ENCODE measurements at regions not wholly inside any gene's neighbourhood (a gene's known extent, or its start where the extent isn't known, plus 50 kb on each side); places are given as distances from the start of the nearest gene placed in this dataset.

DNA sequence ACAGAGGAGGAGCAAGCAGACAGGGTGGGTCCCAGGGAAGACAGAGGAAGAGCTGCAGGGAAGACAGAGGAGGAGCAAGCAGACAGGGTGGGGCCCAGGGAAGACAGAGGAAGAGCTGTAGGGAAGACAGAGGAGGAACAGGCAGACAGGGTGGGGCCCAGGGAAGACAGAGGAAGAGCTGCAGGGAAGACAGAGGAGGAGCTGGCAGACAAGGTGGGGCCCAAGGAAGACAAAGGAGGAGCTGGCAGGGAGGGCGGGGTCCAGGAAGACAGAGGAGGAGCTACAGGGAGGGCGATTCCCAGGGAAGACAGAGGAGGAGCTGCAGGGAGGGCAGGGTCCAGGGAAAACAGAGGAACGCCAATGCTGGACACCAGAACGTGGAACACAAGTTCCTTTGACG is 66.5 kb downstream of the PLXNA1 start:
- no peak for DNase-seq

- no peak for DNase-seq
Measured at GRCh38 chr3:127050733-127051132, 67.8 kb downstream of the PLXNA1 start.

GRCh38 chr3:127052121-127052561 is 69.2 kb downstream of the PLXNA1 start:
- no peak for DNase-seq

GRCh38 chr3:127053026-127053425 is 70.1 kb downstream of the PLXNA1 start:
- DNase-seq, result no peak

DNA sequence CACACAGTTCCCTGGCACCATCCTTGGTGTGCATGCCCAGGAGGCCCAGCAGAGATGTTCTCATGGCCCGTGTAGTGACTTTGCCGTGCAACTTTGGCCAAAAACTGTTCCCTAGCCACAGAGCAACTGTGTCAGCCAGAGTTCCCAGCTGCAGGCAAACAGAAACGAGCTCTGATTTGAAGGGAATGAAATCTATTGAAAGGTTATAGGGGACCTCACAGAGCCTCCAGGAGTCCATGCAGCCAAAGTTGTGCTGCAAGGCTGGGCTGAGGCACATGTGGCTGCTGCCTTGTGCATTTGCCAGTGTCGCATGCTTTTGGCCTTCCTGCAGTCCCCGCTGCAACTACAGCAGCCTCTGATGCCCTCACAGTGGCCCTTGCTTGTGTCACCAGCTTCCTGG is 70.5 kb downstream of the PLXNA1 start:
- no peak for DNase-seq

DNA sequence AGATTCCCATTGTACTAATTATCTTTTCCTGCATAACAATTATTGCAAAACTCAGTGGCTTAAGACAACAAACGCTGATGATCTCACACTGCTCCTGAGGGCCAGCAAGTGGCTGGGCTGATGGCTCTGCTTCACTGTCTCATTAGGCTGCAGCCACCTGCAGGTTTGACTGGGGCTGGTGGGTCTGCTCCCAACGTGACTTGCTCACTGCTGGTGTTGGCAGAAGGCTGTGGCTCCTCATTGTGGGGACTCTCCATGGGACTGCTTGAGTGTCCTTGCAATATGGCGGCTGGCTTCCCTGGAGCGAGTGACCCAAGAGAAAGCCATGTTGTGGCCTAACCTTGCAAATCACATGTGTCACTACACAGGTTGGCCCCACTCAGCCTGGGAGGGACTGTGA is 71.1 kb downstream of the PLXNA1 start:
- DNase-seq, result no peak

DNA sequence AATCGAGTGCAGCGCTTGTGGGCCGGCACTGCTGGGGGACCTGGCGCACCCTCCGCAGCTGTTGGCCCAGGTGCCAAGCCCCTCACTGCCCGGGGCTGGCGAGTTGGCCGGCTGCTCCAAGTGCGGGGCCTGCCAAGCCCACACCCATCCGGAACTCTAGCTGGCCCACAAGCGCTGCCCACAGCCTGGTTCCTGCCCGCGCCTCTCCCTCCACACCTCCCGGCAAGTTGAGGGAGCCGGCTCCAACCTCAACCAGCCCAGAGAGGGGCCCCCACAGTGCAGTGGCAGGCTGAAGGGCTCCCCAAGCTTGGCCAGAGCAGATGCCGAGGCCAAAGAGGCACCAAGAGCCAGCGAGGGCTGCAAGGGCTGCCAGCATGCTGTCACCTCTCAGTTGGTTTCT is 73.4 kb downstream of the PLXNA1 start:
- DNase-seq, result no peak

DNA sequence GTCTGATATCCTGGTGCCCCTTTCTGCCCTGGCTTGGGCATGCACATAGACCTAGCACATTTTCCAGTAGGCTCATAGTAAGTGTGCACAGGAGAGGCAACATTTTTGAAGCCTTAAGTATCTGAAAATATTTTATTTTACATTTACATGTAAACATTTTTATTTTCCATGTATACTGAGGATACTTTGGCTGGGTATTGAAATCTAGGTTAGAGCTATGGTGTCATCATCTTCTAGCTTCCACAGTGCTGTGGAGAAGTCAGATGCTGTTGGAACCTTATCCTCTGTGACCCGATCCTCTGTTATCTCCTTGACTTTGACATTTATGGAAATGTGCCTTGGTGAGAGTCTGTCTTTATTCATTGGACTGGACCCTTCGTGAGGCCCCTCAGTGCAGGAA is 74.1 kb downstream of the PLXNA1 start:
- DNase-seq, result no peak

DNA sequence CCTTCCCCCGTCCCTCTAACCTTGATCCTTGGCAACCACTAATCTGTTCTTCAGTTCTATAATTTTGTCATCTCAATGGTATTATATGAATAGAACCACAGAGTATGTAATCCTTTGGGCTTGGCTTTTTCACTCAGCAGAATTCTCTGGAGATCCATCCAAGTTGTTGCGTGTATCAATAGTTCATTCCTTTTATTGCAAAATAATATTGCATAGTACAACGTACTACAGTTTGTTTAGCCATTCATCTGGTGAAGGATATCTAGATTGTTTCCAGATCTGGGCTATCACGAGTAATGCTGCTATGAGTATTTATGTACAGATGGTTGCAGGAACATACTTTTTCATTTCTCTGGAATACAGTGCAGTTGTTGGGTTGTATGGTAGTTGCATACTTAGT is 76.2 kb downstream of the PLXNA1 start:
- no peak for DNase-seq

DNA sequence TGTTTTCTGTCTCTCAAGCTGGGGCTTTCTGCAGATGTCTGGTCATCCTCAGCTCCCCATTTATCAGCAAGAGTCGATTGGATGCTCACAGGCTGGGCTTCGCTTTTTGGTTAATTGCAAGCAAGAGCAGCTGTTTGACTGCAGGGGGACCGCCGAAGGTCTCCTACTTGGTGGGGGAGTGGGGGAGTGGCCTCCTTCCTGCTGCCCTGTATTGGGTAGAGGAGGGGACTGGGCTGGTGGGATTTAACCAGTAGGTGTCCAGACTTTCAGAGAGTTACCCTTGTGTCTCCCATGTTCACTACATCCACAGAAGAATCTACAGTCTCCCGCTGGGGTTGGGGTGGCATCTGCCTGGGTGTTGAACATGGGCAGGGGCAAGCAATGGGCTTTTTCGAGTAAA is 78.7 kb downstream of the PLXNA1 start:
- DNase-seq, result no peak

DNA sequence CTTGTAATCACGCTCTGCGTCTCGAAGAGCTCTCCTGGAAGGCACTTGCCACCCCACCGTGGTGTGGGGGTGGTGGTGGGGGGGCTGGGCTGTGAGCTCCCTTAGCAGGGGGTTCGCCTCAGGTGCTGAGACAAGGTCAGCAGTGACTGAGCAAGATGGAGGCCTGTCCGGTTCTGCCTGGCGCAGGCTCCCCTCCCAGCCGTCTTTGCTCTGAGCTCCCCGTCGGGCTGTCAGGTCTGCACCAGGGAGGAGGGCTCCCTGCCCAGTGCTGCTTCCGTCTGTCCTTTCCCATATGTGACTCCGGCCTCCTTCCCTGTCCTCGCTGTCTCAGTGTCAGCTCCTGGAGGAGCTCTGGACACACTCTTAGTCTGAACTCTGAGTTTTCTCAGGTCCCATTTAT is 80.0 kb downstream of the PLXNA1 start:
- no peak for DNase-seq

GRCh38 chr3:127063916-127064315 is 81.0 kb downstream of the PLXNA1 start:
- DNase-seq, result no peak

DNA sequence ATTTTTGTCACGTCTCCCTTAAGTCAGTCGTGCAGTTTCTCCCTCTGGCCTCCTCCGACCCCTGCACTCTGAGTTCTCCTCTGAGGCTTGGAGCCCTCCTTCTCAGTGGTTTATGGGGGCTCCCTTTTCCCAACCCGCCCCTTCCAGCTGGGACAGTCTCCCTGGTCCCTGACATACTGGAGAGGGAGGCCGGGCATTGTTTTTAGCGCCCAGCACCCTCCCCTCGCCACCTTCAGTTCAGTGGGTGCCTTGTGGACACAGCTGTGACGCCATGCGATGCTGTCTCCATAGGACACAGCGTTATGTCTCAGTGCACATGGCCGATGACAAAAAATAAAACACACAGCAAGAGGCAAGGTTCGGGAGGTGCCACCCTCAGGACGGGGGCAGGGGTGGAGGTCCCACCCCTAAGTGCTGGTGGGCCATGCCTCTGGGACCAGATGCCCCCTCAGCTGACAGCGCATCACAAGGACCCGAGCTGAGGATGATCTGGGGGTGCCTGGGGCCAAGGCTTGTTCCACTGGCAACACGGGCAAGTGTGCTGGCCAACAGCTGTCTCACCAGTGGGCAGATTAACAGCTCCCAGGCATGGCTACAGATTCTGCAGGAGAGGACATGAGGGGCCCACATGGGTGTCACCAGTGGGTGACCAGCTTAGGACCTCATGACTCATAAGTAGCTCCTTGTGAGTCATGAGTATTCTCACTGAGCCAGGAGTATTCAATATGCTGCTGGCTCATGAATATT is 81.6 kb downstream of the PLXNA1 start:
- DNase-seq, result no peak

DNA sequence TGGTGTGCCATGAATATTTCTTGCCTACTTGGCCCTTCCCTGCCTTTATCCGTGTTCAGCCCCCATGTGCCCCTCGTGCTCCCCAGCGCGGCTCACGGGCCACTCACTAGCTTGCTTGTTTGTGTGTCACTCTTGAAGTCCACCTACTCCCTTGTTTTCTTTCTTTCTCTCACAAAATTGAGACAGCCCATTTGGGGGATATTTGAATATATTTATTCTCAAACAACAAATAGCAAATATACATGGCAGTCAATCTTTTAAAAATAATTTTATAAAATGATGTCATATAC is 82.2 kb downstream of the PLXNA1 start:
- no peak for DNase-seq

DNA sequence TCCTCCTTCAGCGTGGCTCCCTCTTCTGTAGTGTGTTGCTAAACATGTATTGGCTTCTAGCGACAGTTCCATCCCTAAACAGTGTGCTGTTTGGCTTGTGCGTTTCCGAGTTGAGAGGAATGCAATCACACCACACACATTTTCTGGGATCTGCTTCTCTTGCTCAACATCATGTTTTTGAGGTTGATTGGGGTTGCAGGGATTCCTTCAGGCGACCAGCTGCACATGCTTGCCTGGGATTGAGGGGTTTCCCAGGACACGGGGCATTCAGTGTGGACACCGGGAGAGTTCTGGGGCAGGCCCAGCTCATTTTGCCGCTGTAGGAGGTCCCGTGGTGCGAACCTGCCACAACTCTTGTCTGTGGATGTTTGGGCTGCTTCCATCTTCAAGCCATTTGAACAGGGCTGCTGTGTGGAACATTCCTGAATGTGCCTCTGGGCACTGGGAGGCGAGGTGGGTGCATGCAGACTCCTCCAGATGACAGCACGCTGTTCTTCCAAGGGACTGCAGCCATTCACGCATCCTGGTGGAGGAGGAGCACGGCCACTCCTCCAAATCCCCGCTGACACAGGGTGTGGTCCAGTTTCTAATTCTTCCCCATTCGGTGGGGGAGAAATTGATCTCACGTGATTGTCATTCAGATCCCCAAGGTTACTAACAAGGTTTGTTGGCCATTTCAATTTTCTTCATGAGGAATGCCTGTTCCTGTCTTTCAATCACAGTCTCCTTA is 82.8 kb downstream of the PLXNA1 start:
- DNase-seq, result no peak

- no peak for DNase-seq
Measured at GRCh38 chr3:127066635-127067034, 83.7 kb downstream of the PLXNA1 start.

DNA sequence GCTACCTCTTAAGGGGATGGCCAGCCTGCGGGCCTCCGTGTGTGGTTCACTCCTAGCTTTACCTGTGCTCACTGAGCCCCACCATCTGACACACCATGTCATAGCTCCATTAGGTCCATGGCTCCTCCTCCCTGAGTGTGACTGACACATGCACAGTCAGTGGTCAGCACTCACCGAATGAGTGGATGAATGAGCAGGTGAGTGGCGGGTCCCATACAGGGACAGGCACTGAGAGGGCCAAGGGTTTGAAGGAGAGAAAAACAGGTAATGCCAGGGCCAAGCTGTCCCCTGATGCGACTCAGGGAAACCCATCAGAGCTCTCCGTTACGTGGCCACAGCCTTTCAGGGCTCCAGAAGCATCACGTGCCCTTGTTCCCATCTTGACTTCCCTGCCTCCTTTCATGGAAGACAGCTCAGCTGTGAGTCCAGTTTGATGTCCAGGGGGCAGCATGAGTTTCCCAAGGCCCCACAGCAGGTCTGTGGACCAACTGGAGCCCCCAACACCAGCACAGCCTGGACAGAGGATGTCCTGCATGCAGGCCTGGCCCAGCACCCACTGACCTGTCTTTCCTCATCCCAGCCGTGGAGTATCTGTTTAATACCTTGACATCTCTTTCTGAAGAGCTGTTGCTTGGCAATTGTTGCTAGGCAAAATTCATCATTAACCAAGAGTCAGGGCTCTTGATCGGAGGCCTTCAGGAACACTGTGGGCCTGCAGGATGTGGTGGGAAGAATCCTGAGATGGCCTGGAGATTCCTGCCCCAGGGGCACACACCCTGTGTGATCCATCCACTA is 84.4 kb downstream of the PLXNA1 start:
- no peak for DNase-seq

DNA sequence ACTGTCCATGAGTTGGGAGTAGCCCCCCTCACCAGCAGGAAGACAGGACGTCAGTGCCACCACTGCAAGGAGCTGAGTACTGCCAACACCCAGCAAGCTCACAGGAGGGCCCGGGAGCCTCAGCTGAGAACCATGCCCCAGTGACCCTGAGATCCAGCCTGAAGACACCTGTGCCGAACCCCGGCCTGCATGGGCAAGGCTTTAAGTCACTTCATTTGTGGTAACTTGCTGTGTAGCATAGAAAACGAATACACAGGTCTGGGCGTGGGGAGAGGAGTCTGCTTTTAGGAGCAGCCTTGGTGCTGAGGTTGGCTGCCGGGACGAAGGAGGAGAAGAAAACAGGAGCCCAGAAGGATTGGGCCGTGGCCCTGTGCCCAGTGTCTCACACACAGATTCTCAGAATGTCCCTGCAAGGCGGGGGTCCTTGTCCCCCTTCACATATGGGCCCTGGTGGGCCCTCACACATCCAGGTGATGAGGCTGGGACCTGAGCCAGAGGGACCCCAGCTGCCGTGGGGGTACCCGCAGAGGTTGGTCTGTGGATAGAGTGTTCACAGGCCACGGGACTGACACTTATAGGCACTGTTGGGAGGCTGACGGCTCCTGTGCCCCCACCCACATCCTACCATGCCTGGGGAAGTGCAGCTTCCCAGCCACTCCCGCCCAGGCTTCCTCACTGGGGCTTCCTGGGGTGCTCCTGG is 85.3 kb downstream of the PLXNA1 start:
- DNase-seq, result no peak

GRCh38 chr3:127068871-127069270 is 86.0 kb downstream of the PLXNA1 start:
- DNase-seq, result no peak

DNA sequence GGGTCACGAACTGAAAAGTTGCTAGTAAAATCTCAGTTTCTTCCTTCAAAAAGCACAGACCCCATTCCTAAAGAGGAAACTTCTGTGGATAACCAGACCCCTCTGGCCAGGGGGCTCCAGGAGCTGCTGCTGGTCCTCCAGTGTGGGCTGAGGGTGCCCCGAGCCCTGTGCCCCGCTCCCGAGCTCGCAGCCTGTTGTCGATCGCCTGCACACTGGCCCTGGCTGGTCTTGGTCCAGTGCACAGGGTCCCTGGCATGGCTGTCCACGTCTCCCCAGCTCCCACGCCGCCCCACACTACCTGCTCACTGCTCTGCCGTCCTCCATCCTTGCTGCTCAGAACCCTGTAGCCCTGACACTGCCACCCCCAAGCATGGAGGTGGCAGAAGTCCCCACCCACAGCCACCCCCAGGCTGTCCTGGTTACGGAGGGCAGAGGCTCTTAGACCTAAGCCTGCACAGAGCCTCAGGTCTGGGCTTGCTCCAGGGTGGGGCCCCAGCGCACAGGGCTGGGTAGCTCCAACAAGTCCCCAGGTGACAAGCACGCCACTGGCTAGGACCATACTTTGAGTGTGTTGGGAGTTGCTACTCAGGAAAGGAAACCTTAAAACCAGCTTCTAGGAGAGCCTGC is 87.0 kb downstream of the PLXNA1 start:
- DNase-seq, result no peak

DNA sequence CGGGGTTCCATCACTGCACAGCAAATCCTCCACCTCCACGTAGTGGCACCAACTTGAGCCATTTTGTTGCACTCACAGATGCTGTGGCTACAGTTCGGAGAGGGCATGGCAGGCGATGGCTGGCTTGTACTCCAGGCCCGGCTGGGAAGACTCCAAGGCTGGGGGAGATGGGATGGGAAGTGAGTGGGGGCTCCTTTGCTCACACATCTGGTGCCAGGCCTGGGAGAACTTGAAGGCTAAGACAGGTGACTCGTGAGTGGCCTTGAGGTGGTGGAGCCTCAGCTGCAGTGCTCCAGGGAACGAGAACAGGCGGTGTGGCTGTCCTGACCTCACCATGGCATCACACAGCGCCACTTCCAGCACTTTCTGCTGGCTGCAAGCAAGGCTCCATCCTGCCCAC is 87.9 kb downstream of the PLXNA1 start:
- no peak for DNase-seq

DNA sequence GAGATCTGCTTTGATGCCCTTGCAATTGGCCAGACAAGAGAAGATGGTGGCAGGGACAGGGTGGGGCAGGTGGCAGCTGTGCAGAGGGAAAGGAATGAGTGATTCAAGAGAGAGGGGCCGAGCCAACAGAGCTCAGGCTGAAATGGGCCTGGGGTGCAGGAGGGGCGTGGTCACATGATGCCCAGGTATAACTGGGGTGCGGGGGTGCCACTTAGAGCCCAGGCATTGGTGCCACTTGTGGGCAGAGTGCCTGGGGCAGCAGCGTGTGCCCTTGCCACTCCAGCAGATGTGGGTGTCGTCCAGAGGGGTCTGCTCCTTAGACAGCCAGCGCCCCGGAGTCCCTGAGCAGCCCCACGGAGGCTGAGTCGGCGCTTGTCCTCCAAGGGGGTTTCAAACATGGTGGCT is 88.7 kb downstream of the PLXNA1 start:
- DNase-seq, result no peak

GRCh38 chr3:127072221-127072771 is 89.4 kb downstream of the PLXNA1 start:
- DNase-seq, result no peak
